Breast epithelium (tissue), 4 donors: ENCODE measurements at regions not wholly inside any gene's neighbourhood (a gene's known extent, or its start where the extent isn't known, plus 50 kb on each side); places are given as distances from the start of the nearest gene placed in this dataset.

Source experiments
- DNase-seq, 2 donors: peaks; one replicate each; pipeline ENCODE4 v3.0.0-alpha.2; 2019; ENCODE audit warnings: low spot score in 2 of 2
- H3K27ac ChIP-seq, 2 donors: fragments of 200-600 bp; sonication (generic) in 1 of 2; one replicate each; pipeline ENCODE4 v1.5.1; 2016 to 2019; ENCODE audit warnings: mild to moderate bottlenecking in 1 of 2
- H3K27me3 ChIP-seq, 2 donors: fragments of 200-600 bp; sonication (generic) in 1 of 2; one replicate each; pipeline versions ENCODE4 v1.5.1 to v1.6.0; 2017 to 2019; ENCODE audit warnings: control low read depth in 1 of 2, mild to moderate bottlenecking in 1 of 2
- H3K36me3 ChIP-seq: fragments of 200-600 bp; one replicate; pipeline ENCODE4 v1.5.1; 2019
- H3K4me1 ChIP-seq, 2 donors: fragments of 200-600 bp; sonication (generic); one replicate each; pipeline ENCODE4 v1.5.1; 2016 to 2019; ENCODE audit warnings: control low read depth in 1 of 2
- H3K4me3 ChIP-seq, 3 donors: fragments of 200-600 bp; sonication (generic); 1 replicate in 2 of 3; 2 replicates in 1 of 3; pipeline ENCODE4 v1.5.1; 2016 to 2019; ENCODE audit warnings: mild to moderate bottlenecking in 3 of 3, moderate library complexity in 2 of 3
- H3K9me3 ChIP-seq, 2 donors: fragments of 200-600 bp; sonication (generic) in 1 of 2; one replicate each; pipeline ENCODE4 v1.5.1; 2016 to 2019; ENCODE audit warnings: control low read depth in 1 of 2
- POLR2A ChIP-seq: fragments of 450-650 bp; IDR thresholded peaks from one replicate; pipeline ENCODE4 v1.6.1; 2016; ENCODE audit warnings: antibody characterized with exemption, mild to moderate bottlenecking, moderate library complexity
- POLR2AphosphoS5 ChIP-seq, 3 donors: sonication (generic); formaldehyde crosslinking; IDR thresholded peaks; one replicate each; pipeline ENCODE4 v1.6.1; 2017; ENCODE audit warnings: antibody characterized with exemption in 3 of 3
- intact Hi-C: fragments of 100-400 bp; cut with DNase I; formaldehyde crosslinking; loops from one replicate; pipeline ENCODE4 v1.15.1; 2023; ENCODE audit warnings: low total_unique reads
- TF ChIP-seq, protein P1 (sequence below), 3 donors: fragments of 450-650 bp; IDR thresholded peaks; one replicate each; pipeline ENCODE4 v1.5.1; 2016 to 2017; ENCODE audit warnings: antibody characterized with exemption in 3 of 3, mild to moderate bottlenecking in 3 of 3, moderate library complexity in 3 of 3

GRCh38 chr2:226579519-226579918, 220.1 kb downstream of the IRS1 start:
- TF ChIP-seq, protein P1, sequence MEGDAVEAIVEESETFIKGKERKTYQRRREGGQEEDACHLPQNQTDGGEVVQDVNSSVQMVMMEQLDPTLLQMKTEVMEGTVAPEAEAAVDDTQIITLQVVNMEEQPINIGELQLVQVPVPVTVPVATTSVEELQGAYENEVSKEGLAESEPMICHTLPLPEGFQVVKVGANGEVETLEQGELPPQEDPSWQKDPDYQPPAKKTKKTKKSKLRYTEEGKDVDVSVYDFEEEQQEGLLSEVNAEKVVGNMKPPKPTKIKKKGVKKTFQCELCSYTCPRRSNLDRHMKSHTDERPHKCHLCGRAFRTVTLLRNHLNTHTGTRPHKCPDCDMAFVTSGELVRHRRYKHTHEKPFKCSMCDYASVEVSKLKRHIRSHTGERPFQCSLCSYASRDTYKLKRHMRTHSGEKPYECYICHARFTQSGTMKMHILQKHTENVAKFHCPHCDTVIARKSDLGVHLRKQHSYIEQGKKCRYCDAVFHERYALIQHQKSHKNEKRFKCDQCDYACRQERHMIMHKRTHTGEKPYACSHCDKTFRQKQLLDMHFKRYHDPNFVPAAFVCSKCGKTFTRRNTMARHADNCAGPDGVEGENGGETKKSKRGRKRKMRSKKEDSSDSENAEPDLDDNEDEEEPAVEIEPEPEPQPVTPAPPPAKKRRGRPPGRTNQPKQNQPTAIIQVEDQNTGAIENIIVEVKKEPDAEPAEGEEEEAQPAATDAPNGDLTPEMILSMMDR (IDR thresholded peaks at IDR 0.05), result no peak
- TF ChIP-seq POLR2A (no peak), POLR2AphosphoS5 (IDR thresholded peaks at IDR 0.05) (no peak)
- no peaks in the 10 kb centered on the region for H3K9me3 ChIP-seq
- H3K36me3 ChIP-seq, result no peaks in the 10 kb centered on the region
- no peaks in the 10 kb centered on the region for H3K4me1 ChIP-seq
- DNase-seq, result no peak
- H3K27ac ChIP-seq, result no peak overlapping the region
- H3K4me3 ChIP-seq, result no peak overlapping the region
- no peaks in the 10 kb centered on the region for H3K27me3 ChIP-seq
- intact Hi-C loops, result no loop called here

- intact Hi-C loops, result no loop called here
- Histone ChIP-seq H3K4me1 (no peaks in the 10 kb centered on the region), H3K27me3 (no peaks in the 10 kb centered on the region), H3K36me3 (no peaks in the 10 kb centered on the region), H3K9me3 (no peaks in the 10 kb centered on the region), H3K27ac (no peak overlapping the region), H3K4me3 (no peak overlapping the region)
- TF ChIP-seq, protein P1 (IDR thresholded peaks at IDR 0.05), result no peak
- TF ChIP-seq POLR2A (no peak), POLR2AphosphoS5 (IDR thresholded peaks at IDR 0.05) (no peak)
- no peak for DNase-seq
Measured at GRCh38 chr2:226578879-226579278, 220.7 kb downstream of the IRS1 start.

GRCh38 chr2:226578373-226578772, 221.2 kb downstream of the IRS1 start:
- H3K27ac ChIP-seq, result no peak overlapping the region
- no peaks in the 10 kb centered on the region for H3K4me1 ChIP-seq
- intact Hi-C loops, result no loop called here
- no peaks in the 10 kb centered on the region for H3K9me3 ChIP-seq
- H3K4me3 ChIP-seq, result no peak overlapping the region
- H3K27me3 ChIP-seq, result no peaks in the 10 kb centered on the region
- no peaks in the 10 kb centered on the region for H3K36me3 ChIP-seq
- no peak for DNase-seq
- TF ChIP-seq POLR2AphosphoS5 (IDR thresholded peaks at IDR 0.05), result no peak
- TF ChIP-seq POLR2A, result no peak
- TF ChIP-seq, protein P1 (IDR thresholded peaks at IDR 0.05), result no peak

DNA sequence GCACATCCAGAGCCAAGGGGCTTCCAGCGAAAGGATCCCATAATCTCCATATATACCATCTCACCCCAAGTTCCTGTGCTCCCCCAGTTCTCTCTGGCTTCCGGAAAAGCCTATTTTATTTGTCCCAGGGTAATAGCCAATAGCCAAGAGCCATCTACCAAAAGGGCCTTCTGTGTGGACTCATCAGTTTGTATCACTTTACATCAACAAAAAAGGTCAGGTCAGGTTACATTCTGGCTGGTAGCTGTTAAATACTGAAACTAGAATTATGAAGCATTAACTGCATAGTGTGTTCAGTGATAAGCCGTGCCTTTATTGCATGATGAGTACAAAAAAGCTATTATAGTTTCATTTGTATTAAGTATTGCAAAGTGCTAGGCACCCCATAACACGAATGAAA, 223.7 kb downstream of the IRS1 start:
- H3K4me3 ChIP-seq, result no peak overlapping the region
- no peaks in the 10 kb centered on the region for H3K4me1 ChIP-seq
- TF ChIP-seq, protein P1 (IDR thresholded peaks at IDR 0.05), result no peak
- H3K9me3 ChIP-seq, result no peaks in the 10 kb centered on the region
- intact Hi-C loops, result no loop called here
- H3K36me3 ChIP-seq, result no peaks in the 10 kb centered on the region
- no peaks in the 10 kb centered on the region for H3K27me3 ChIP-seq
- no peak overlapping the region for H3K27ac ChIP-seq
- no peak for DNase-seq

- no peaks in the 10 kb centered on the region for H3K27me3 ChIP-seq
- H3K4me1 ChIP-seq, result no peaks in the 10 kb centered on the region
- no peaks in the 10 kb centered on the region for H3K9me3 ChIP-seq
- no peak overlapping the region for H3K4me3 ChIP-seq
- no peak for DNase-seq
- TF ChIP-seq, protein P1 (IDR thresholded peaks at IDR 0.05), result no peak
- TF ChIP-seq POLR2A, result no peak
- no peaks in the 10 kb centered on the region for H3K36me3 ChIP-seq
- intact Hi-C loops, result no loop called here
- no peak overlapping the region for H3K27ac ChIP-seq
Measured at GRCh38 chr2:226573158-226573557, 226.5 kb downstream of the IRS1 start.
